Immature natural killer cell (primary cell): ENCODE measurements at regions not wholly inside any gene's neighbourhood (a gene's known extent, or its start where the extent isn't known, plus 50 kb on each side); places are given as distances from the start of the nearest gene placed in this dataset.

Experiments used
- DNase-seq, 3 donors: peaks; one replicate each; pipeline ENCODE4 v3.0.0; 2022; ENCODE audit warnings: mixed read lengths in 1 of 3
- H3K27ac Mint-ChIP-seq, 6 donors: one replicate each; pipeline ENCODE4 v1.8.0; 2020; ENCODE audit warnings: mixed read lengths in 6 of 6, mild to moderate bottlenecking in 5 of 6, inconsistent platforms in 4 of 6, moderate library complexity in 3 of 6
- H3K27me3 Mint-ChIP-seq, 3 donors: one replicate each; pipeline ENCODE4 v1.8.0; 2020 to 2021; ENCODE audit warnings: low read depth in 3 of 3, mild to moderate bottlenecking in 3 of 3, mixed read lengths in 3 of 3, moderate library complexity in 3 of 3, inconsistent platforms in 1 of 3
- H3K36me3 Mint-ChIP-seq, 3 donors: one replicate each; pipeline ENCODE4 v1.8.0; 2020; ENCODE audit warnings: mixed read lengths in 3 of 3, inconsistent platforms in 2 of 3, mild to moderate bottlenecking in 2 of 3
- H3K4me1 Mint-ChIP-seq, 2 donors: one replicate each; pipeline ENCODE4 v1.8.0; 2020; ENCODE audit warnings: inconsistent platforms in 2 of 2, mild to moderate bottlenecking in 2 of 2, mixed read lengths in 2 of 2, moderate library complexity in 1 of 2
- H3K4me3 Mint-ChIP-seq, 5 donors: one replicate each; pipeline ENCODE4 v1.8.0; 2020; ENCODE audit warnings: mild to moderate bottlenecking in 5 of 5, mixed read lengths in 5 of 5, inconsistent platforms in 3 of 5, moderate library complexity in 3 of 5
- H3K9me3 Mint-ChIP-seq, 6 donors: one replicate each; pipeline ENCODE4 v1.8.0; 2020; ENCODE audit warnings: mild to moderate bottlenecking in 6 of 6, mixed read lengths in 6 of 6, inconsistent platforms in 4 of 6, moderate library complexity in 3 of 6

- no peak for DNase-seq
- Mint-ChIP-seq H3K4me1 (no peaks in the 10 kb centered on the region), H3K27me3 (peaks cover 0 to 2% (median 1%) of the 10 kb centered on the region in 3 donors), H3K36me3 (no peaks in the 10 kb centered on the region), H3K4me3 (no peak overlapping the region), H3K9me3 (peaks cover 0 to 6% (median 0%) of the 10 kb centered on the region in 6 donors), H3K27ac (no peak overlapping the region)
Measured at GRCh38 chr9:1386420-1386819, 336.3 kb downstream of the DMRT2 start.

- no peak overlapping the region for H3K4me3 Mint-ChIP-seq
- H3K4me1 Mint-ChIP-seq = no peaks in the 10 kb centered on the region
- no peaks in the 10 kb centered on the region for H3K36me3 Mint-ChIP-seq
- H3K9me3 Mint-ChIP-seq = peaks cover 0 to 6% (median 0%) of the 10 kb centered on the region in 6 donors
- no peak overlapping the region for H3K27ac Mint-ChIP-seq
- H3K27me3 Mint-ChIP-seq = peaks cover 0 to 1% (median 0%) of the 10 kb centered on the region in 3 donors
- no peak for DNase-seq
Measured at GRCh38 chr9:1388216-1388615, 338.1 kb downstream of the DMRT2 start.

- no peak overlapping the region for H3K27ac Mint-ChIP-seq
- DNase-seq = no peak
- H3K36me3 Mint-ChIP-seq = no peaks in the 10 kb centered on the region
Measured at GRCh38 chr9:1400983-1401382, 350.8 kb downstream of the DMRT2 start.

GRCh38 chr9:1404940-1405339, 354.8 kb downstream of the DMRT2 start:
- peaks cover 0 to 3% (median 1%) of the 10 kb centered on the region in 3 donors for H3K27me3 Mint-ChIP-seq
- H3K4me1 Mint-ChIP-seq = no peaks in the 10 kb centered on the region
- no peak for DNase-seq
- H3K36me3 Mint-ChIP-seq = no peaks in the 10 kb centered on the region
- no peak overlapping the region for H3K4me3 Mint-ChIP-seq
- no peaks in the 10 kb centered on the region for H3K9me3 Mint-ChIP-seq
- H3K27ac Mint-ChIP-seq = no peak overlapping the region

More at GRCh38 chr9:1400983-1401382, 350.8 kb downstream of the DMRT2 start:
- H3K27me3 Mint-ChIP-seq = peaks cover 0 to 5% (median 1%) of the 10 kb centered on the region in 3 donors
- no peak overlapping the region for H3K4me3 Mint-ChIP-seq
- H3K4me1 Mint-ChIP-seq = no peaks in the 10 kb centered on the region
- H3K9me3 Mint-ChIP-seq = peaks cover 0 to 11% (median 1%) of the 10 kb centered on the region in 6 donors

- Mint-ChIP-seq H3K27me3 (peaks cover 0 to 5% (median 0%) of the 10 kb centered on the region in 3 donors), H3K9me3 (peaks cover 0 to 6% (median 0%) of the 10 kb centered on the region in 6 donors), H3K27ac (peak overlapping the region in 1 of 6 donors; percentile 10), H3K36me3 (no peaks in the 10 kb centered on the region), H3K4me1 (no peaks in the 10 kb centered on the region), H3K4me3 (no peak overlapping the region)
- DNase-seq = no peak
Measured at GRCh38 chr9:1411826-1412225, 361.7 kb downstream of the DMRT2 start.

GRCh38 chr9:1414711-1415131, 364.6 kb downstream of the DMRT2 start:
- H3K9me3 Mint-ChIP-seq = peaks cover 0 to 6% (median 0%) of the 10 kb centered on the region in 6 donors
- no peak for DNase-seq
- no peaks in the 10 kb centered on the region for H3K36me3 Mint-ChIP-seq
- H3K27me3 Mint-ChIP-seq = peaks cover 0 to 7% (median 0%) of the 10 kb centered on the region in 3 donors
- no peaks in the 10 kb centered on the region for H3K4me1 Mint-ChIP-seq
- no peak overlapping the region for H3K27ac Mint-ChIP-seq
- no peak overlapping the region for H3K4me3 Mint-ChIP-seq

GRCh38 chr9:1415146-1415545, 365.0 kb downstream of the DMRT2 start:
- Mint-ChIP-seq H3K4me1 (no peaks in the 10 kb centered on the region), H3K4me3 (no peak overlapping the region), H3K27ac (no peak overlapping the region)

GRCh38 chr9:1416261-1416660, 366.1 kb downstream of the DMRT2 start:
- H3K36me3 Mint-ChIP-seq = no peaks in the 10 kb centered on the region

More at GRCh38 chr9:1415146-1415545, 365.0 kb downstream of the DMRT2 start:
- Mint-ChIP-seq H3K27me3 (peaks cover 0 to 6% (median 0%) of the 10 kb centered on the region in 3 donors), H3K36me3 (no peaks in the 10 kb centered on the region), H3K9me3 (peaks cover 0 to 8% (median 0%) of the 10 kb centered on the region in 6 donors)
- DNase-seq = no peak

GRCh38 chr9:1421436-1421835, 371.3 kb downstream of the DMRT2 start:
- Mint-ChIP-seq H3K27me3 (peaks cover 0 to 2% (median 0%) of the 10 kb centered on the region in 3 donors), H3K9me3 (peaks cover 0 to 10% (median 3%) of the 10 kb centered on the region in 6 donors), H3K36me3 (no peaks in the 10 kb centered on the region), H3K4me1 (no peaks in the 10 kb centered on the region), H3K4me3 (no peak overlapping the region), H3K27ac (no peak overlapping the region)
- no peak for DNase-seq

More at GRCh38 chr9:1416261-1416660, 366.1 kb downstream of the DMRT2 start:
- Mint-ChIP-seq H3K27me3 (peaks cover 0 to 5% (median 0%) of the 10 kb centered on the region in 3 donors), H3K4me1 (no peaks in the 10 kb centered on the region), H3K27ac (no peak overlapping the region), H3K4me3 (no peak overlapping the region), H3K9me3 (peaks cover 0 to 6% (median under 1%) of the 10 kb centered on the region in 6 donors)
- no peak for DNase-seq

- no peaks in the 10 kb centered on the region for H3K27me3 Mint-ChIP-seq
- H3K4me3 Mint-ChIP-seq = no peak overlapping the region
- H3K27ac Mint-ChIP-seq = no peak overlapping the region
- no peaks in the 10 kb centered on the region for H3K4me1 Mint-ChIP-seq
- DNase-seq = no peak
- H3K9me3 Mint-ChIP-seq = peaks cover 0 to 9% (median under 1%) of the 10 kb centered on the region in 6 donors
- H3K36me3 Mint-ChIP-seq = no peaks in the 10 kb centered on the region
Measured at GRCh38 chr9:1427875-1428274, 377.7 kb downstream of the DMRT2 start.

GRCh38 chr9:1429297-1429696, 379.1 kb downstream of the DMRT2 start:
- Mint-ChIP-seq H3K27ac (no peak overlapping the region), H3K4me3 (no peak overlapping the region), H3K36me3 (no peaks in the 10 kb centered on the region), H3K27me3 (peaks cover 0 to 5% (median 0%) of the 10 kb centered on the region in 3 donors), H3K9me3 (peaks cover 0 to 4% (median 0%) of the 10 kb centered on the region in 6 donors), H3K4me1 (no peaks in the 10 kb centered on the region)
- DNase-seq = no peak

GRCh38 chr9:1431461-1431860, 381.3 kb downstream of the DMRT2 start:
- Mint-ChIP-seq H3K9me3 (peaks cover 0 to 5% (median 0%) of the 10 kb centered on the region in 6 donors), H3K27me3 (peaks cover 0 to 5% (median 0%) of the 10 kb centered on the region in 3 donors), H3K36me3 (no peaks in the 10 kb centered on the region), H3K27ac (no peak overlapping the region), H3K4me1 (no peaks in the 10 kb centered on the region), H3K4me3 (no peak overlapping the region)
- no peak for DNase-seq

GRCh38 chr9:1434052-1434767, 384.1 kb downstream of the DMRT2 start:
- H3K27ac Mint-ChIP-seq = no peak overlapping the region
- no peak for DNase-seq
- H3K9me3 Mint-ChIP-seq = peaks cover 0 to 8% (median 0%) of the 10 kb centered on the region in 6 donors
- H3K4me1 Mint-ChIP-seq = no peaks in the 10 kb centered on the region
- H3K36me3 Mint-ChIP-seq = no peaks in the 10 kb centered on the region
- no peak overlapping the region for H3K4me3 Mint-ChIP-seq
- H3K27me3 Mint-ChIP-seq = peaks cover 0 to 7% (median 5%) of the 10 kb centered on the region in 3 donors

GRCh38 chr9:1434811-1435210, 384.7 kb downstream of the DMRT2 start:
- H3K27ac Mint-ChIP-seq = no peak overlapping the region
- H3K4me3 Mint-ChIP-seq = no peak overlapping the region
- H3K9me3 Mint-ChIP-seq = peaks cover 0 to 8% (median 0%) of the 10 kb centered on the region in 6 donors
- DNase-seq = no peak
- H3K36me3 Mint-ChIP-seq = no peaks in the 10 kb centered on the region
- H3K4me1 Mint-ChIP-seq = no peaks in the 10 kb centered on the region
- peaks cover 0 to 7% (median 5%) of the 10 kb centered on the region in 3 donors for H3K27me3 Mint-ChIP-seq
